ENCODE measurements at regions not wholly inside any gene's neighbourhood (a gene's known extent, or its start where the extent isn't known, plus 50 kb on each side); places are given as distances from the start of the nearest gene placed in this dataset.

DNA sequence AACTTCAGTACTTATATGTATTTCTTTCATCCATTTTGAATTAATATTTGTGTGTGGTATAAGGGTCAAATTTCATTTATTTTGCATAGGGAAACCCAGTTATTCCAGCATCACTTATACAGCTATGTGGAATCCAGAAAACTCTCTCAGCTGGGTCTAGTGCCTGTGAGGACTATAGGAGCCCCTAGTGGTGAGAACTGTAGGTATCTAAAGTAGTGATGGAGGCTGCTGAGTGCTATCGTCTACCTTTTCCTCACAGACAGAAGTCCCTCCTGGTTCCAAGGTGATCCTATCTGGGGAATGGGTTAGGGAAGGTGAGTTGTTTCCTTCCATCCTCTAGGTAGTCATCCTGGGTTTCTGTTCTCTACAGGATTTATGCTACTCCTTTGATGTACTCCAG lies 352.0 kb upstream of the C1orf87 start:
- TF ChIP-seq, protein P1, sequence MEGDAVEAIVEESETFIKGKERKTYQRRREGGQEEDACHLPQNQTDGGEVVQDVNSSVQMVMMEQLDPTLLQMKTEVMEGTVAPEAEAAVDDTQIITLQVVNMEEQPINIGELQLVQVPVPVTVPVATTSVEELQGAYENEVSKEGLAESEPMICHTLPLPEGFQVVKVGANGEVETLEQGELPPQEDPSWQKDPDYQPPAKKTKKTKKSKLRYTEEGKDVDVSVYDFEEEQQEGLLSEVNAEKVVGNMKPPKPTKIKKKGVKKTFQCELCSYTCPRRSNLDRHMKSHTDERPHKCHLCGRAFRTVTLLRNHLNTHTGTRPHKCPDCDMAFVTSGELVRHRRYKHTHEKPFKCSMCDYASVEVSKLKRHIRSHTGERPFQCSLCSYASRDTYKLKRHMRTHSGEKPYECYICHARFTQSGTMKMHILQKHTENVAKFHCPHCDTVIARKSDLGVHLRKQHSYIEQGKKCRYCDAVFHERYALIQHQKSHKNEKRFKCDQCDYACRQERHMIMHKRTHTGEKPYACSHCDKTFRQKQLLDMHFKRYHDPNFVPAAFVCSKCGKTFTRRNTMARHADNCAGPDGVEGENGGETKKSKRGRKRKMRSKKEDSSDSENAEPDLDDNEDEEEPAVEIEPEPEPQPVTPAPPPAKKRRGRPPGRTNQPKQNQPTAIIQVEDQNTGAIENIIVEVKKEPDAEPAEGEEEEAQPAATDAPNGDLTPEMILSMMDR (IDR thresholded peaks at IDR 0.05; ENCODE audit: low read depth, low read length, poor library complexity, severe bottlenecking), result peak; percentile 48
- TF ChIP-seq EZH2phosphoT487 (IDR thresholded peaks at IDR 0.05; ENCODE audit: borderline replicate concordance, low read length), result no peak

All from DOHH2 (cell line).